ENCODE measurements at regions not wholly inside any gene's neighbourhood (a gene's known extent, or its start where the extent isn't known, plus 50 kb on each side); places are given as distances from the start of the nearest gene placed in this dataset.

- TF ChIP-seq CTCF (conservative IDR thresholded peaks at IDR 0.05; ENCODE audit: low read length): no peak
- no peak for TF ChIP-seq EZH2phosphoT487 (IDR thresholded peaks at IDR 0.05; ENCODE audit: borderline replicate concordance)
These were observed 624.2 kb downstream of the KCTD16 start for GRCh38 chr5:144794922-144795321.
